Liver (tissue), 8 donors: ENCODE measurements at regions not wholly inside any gene's neighbourhood (a gene's known extent, or its start where the extent isn't known, plus 50 kb on each side); places are given as distances from the start of the nearest gene placed in this dataset.

Source experiments
- DNase-seq: peaks from one replicate; pipeline ENCODE4 v3.0.0-alpha.2; 2017; ENCODE audit warnings: low spot score
- H3K27ac ChIP-seq, 2 donors: one replicate each; pipeline ENCODE4 v1.7.0; 2013; ENCODE audit warnings: inconsistent platforms in 2 of 2, low read length in 2 of 2, control low read depth in 1 of 2, low read depth in 1 of 2, mild to moderate bottlenecking in 1 of 2
- H3K27me3 ChIP-seq, 4 donors: one replicate each; pipeline versions ENCODE4 v1.6.1 to v1.7.0; 2013; ENCODE audit warnings: low read length in 3 of 4, inconsistent platforms in 1 of 4, mild to moderate bottlenecking in 1 of 4, moderate library complexity in 1 of 4; ENCODE audit not compliant: control insufficient read depth in 4 of 4, insufficient read depth in 4 of 4
- H3K36me3 ChIP-seq, 4 donors: one replicate each; pipeline versions ENCODE4 v1.6.1 to v1.7.0; 2013; ENCODE audit warnings: low read length in 3 of 4, mild to moderate bottlenecking in 3 of 4, low read depth in 1 of 4, moderate library complexity in 1 of 4; ENCODE audit not compliant: control insufficient read depth in 4 of 4, insufficient read depth in 3 of 4
- H3K4me1 ChIP-seq, 4 donors: one replicate each; pipeline versions ENCODE4 v1.6.1 to v1.7.0; 2013; ENCODE audit warnings: low read length in 3 of 4, mild to moderate bottlenecking in 3 of 4, moderate library complexity in 1 of 4; ENCODE audit not compliant: control insufficient read depth in 4 of 4, insufficient read depth in 4 of 4
- H3K4me3 ChIP-seq, 3 donors: one replicate each; pipeline versions ENCODE4 v1.6.1 to v1.7.0; 2013; ENCODE audit warnings: low read length in 3 of 3, control low read depth in 1 of 3, low read depth in 1 of 3, mild to moderate bottlenecking in 1 of 3
- H3K9ac ChIP-seq, 2 donors: one replicate each; pipeline ENCODE4 v1.7.0; 2013; ENCODE audit warnings: low read length in 2 of 2, mild to moderate bottlenecking in 2 of 2, moderate library complexity in 2 of 2, control low read depth in 1 of 2, low read depth in 1 of 2
- H3K9me3 ChIP-seq, 4 donors: one replicate each; pipeline versions ENCODE4 v1.6.1 to v1.7.0; 2013; ENCODE audit warnings: low read length in 3 of 4; ENCODE audit not compliant: control insufficient read depth in 4 of 4
- EGR1 ChIP-seq, 2 donors: IDR thresholded peaks; 2 replicates each; pipeline ENCODE4 v1.6.1; 2016 to 2018; ENCODE audit warnings: antibody characterized with exemption in 2 of 2, low read depth in 2 of 2
- FOXA1 ChIP-seq: IDR thresholded peaks from 2 replicates; pipeline ENCODE4 v1.6.1; 2016; ENCODE audit warnings: antibody characterized with exemption
- FOXA2 ChIP-seq: IDR thresholded peaks from 2 replicates; pipeline ENCODE4 v1.6.1; 2016; ENCODE audit warnings: antibody characterized with exemption
- GABPA ChIP-seq, 2 donors: IDR thresholded peaks in 1 of 2; conservative IDR thresholded peaks in 1 of 2; 2 replicates each; pipeline ENCODE4 v1.6.1; 2016; ENCODE audit warnings: antibody characterized with exemption in 2 of 2, mild to moderate bottlenecking in 1 of 2, moderate library complexity in 1 of 2
- HNF4A ChIP-seq, 2 donors: conservative IDR thresholded peaks; 2 replicates each; pipeline ENCODE4 v1.6.1; 2016; ENCODE audit warnings: antibody characterized with exemption in 2 of 2, mild to moderate bottlenecking in 2 of 2
- HNF4G ChIP-seq: IDR thresholded peaks from 2 replicates; pipeline ENCODE4 v1.6.1; 2016; ENCODE audit warnings: antibody characterized with exemption
- JUND ChIP-seq, 2 donors: IDR thresholded peaks; 2 replicates each; pipeline ENCODE4 v1.6.1; 2016; ENCODE audit warnings: antibody characterized with exemption in 2 of 2
- NR2F2 ChIP-seq: IDR thresholded peaks from 2 replicates; pipeline ENCODE4 v1.6.1; 2016; ENCODE audit warnings: antibody characterized with exemption
- RAD21 ChIP-seq, 2 donors: IDR thresholded peaks; 2 replicates each; pipeline ENCODE4 v1.6.1; 2016; ENCODE audit warnings: antibody characterized with exemption in 2 of 2, mild to moderate bottlenecking in 2 of 2
- RXRA ChIP-seq, 2 donors: IDR thresholded peaks; 2 replicates each; pipeline ENCODE4 v1.6.1; 2017 to 2018; ENCODE audit warnings: antibody characterized with exemption in 2 of 2, mild to moderate bottlenecking in 1 of 2
- SP1 ChIP-seq: IDR thresholded peaks from 2 replicates; pipeline ENCODE4 v1.6.1; 2018; ENCODE audit warnings: antibody characterized with exemption, mild to moderate bottlenecking
- TAF1 ChIP-seq: conservative IDR thresholded peaks from 2 replicates; pipeline ENCODE4 v1.6.1; 2016; ENCODE audit warnings: antibody characterized with exemption, mild to moderate bottlenecking
- YY1 ChIP-seq: IDR thresholded peaks from 2 replicates; pipeline ENCODE4 v1.6.1; 2016; ENCODE audit warnings: antibody characterized with exemption, mild to moderate bottlenecking
- WGBS: extraction: QIAGEN DNeasy Blood & Tissue Kit; methylation state at CpG from one replicate; pipeline ENCODE4 v1.1.7; 2013; 5-methylcytosine and 5-hydroxymethylcytosine counted together
- TF ChIP-seq, protein P1 (sequence below): IDR thresholded peaks from 2 replicates; pipeline ENCODE4 v1.6.1; 2016; ENCODE audit warnings: antibody characterized with exemption
- TF ChIP-seq, protein P2 (sequence below): IDR thresholded peaks from 2 replicates; pipeline ENCODE4 v1.6.1; 2016; ENCODE audit warnings: antibody characterized with exemption
- TF ChIP-seq, protein P3 (sequence below): IDR thresholded peaks from 2 replicates; pipeline ENCODE4 v1.6.1; 2016; ENCODE audit warnings: antibody characterized with exemption, mild to moderate bottlenecking
- TF ChIP-seq, protein P4 (sequence below): IDR thresholded peaks from 2 replicates; pipeline ENCODE4 v1.6.1; 2016; ENCODE audit warnings: antibody characterized with exemption
- TF ChIP-seq, protein P5 (sequence below): fragments of 150-350 bp; IDR thresholded peaks from 2 replicates; pipeline ENCODE4 v1.5.1; 2017; ENCODE audit warnings: improper control_type of control experiment, low read depth, low read length; ENCODE audit not compliant: missing input control
- donor health status: healthy.
- donor health status: healthy.
- donor health status: healthy.
- donor health status: healthy.
- donor health status: healthy.

DNA sequence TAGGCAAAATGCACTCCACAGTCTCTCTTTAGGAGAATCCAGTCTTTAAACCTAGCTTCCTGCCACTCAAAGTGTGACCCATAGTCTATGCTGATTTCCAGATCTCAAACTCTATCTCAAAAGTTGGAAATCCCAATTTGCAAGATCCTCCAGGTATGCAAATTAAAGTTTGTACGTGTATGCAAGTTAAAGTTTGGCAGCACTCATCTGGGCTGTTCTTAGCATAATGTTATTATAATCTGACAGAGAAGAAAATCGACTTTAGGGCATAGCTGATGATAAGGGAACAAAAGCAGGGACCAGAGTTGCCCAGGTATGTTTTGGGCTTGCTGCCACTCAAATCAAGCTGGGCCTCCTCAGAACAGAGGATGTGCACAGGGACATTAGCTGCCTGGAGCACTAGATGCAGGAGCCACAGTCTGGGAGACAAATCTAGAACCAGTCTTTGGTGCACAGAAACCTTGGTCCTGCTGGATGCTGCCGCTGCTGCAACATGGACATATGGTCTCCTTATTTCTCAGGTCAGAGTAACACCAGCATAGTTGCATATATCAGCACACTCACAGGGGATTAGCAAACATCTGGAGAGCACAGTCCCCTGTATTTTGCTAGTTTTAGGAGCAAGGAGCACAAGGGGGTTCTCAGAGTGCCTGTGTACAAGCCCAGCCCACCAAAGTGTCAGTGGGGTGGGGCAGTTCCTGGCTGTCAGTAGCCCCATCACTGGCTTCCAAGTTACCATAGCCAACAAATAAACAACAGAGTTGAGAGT is 242.6 kb downstream of the TTC32 start:
- no peak for DNase-seq
- TF ChIP-seq, protein P1, sequence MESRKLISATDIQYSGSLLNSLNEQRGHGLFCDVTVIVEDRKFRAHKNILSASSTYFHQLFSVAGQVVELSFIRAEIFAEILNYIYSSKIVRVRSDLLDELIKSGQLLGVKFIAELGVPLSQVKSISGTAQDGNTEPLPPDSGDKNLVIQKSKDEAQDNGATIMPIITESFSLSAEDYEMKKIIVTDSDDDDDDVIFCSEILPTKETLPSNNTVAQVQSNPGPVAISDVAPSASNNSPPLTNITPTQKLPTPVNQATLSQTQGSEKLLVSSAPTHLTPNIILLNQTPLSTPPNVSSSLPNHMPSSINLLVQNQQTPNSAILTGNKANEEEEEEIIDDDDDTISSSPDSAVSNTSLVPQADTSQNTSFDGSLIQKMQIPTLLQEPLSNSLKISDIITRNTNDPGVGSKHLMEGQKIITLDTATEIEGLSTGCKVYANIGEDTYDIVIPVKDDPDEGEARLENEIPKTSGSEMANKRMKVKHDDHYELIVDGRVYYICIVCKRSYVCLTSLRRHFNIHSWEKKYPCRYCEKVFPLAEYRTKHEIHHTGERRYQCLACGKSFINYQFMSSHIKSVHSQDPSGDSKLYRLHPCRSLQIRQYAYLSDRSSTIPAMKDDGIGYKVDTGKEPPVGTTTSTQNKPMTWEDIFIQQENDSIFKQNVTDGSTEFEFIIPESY: no peak
- TF ChIP-seq, protein P2, sequence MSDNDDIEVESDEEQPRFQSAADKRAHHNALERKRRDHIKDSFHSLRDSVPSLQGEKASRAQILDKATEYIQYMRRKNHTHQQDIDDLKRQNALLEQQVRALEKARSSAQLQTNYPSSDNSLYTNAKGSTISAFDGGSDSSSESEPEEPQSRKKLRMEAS: no peak
- TF ChIP-seq JUND (IDR thresholded peaks at IDR 0.05): no peak
- TF ChIP-seq RAD21 (IDR thresholded peaks at IDR 0.05): no peak
- TF ChIP-seq, protein P3, sequence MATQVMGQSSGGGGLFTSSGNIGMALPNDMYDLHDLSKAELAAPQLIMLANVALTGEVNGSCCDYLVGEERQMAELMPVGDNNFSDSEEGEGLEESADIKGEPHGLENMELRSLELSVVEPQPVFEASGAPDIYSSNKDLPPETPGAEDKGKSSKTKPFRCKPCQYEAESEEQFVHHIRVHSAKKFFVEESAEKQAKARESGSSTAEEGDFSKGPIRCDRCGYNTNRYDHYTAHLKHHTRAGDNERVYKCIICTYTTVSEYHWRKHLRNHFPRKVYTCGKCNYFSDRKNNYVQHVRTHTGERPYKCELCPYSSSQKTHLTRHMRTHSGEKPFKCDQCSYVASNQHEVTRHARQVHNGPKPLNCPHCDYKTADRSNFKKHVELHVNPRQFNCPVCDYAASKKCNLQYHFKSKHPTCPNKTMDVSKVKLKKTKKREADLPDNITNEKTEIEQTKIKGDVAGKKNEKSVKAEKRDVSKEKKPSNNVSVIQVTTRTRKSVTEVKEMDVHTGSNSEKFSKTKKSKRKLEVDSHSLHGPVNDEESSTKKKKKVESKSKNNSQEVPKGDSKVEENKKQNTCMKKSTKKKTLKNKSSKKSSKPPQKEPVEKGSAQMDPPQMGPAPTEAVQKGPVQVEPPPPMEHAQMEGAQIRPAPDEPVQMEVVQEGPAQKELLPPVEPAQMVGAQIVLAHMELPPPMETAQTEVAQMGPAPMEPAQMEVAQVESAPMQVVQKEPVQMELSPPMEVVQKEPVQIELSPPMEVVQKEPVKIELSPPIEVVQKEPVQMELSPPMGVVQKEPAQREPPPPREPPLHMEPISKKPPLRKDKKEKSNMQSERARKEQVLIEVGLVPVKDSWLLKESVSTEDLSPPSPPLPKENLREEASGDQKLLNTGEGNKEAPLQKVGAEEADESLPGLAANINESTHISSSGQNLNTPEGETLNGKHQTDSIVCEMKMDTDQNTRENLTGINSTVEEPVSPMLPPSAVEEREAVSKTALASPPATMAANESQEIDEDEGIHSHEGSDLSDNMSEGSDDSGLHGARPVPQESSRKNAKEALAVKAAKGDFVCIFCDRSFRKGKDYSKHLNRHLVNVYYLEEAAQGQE: no peak
- no peak for TF ChIP-seq EGR1 (IDR thresholded peaks at IDR 0.05; ENCODE audit: low read depth in 2 of 2)
- TF ChIP-seq GABPA (IDR thresholded peaks at IDR 0.05 in 1 of 2, conservative IDR thresholded peaks at IDR 0.05 in 1 of 2): no peak
- no peak for TF ChIP-seq YY1
- no peak for TF ChIP-seq FOXA1
- TF ChIP-seq NR2F2: no peak
- no peak for TF ChIP-seq HNF4A (conservative IDR thresholded peaks at IDR 0.05)
- no peak for TF ChIP-seq SP1
- no peak for TF ChIP-seq RXRA (IDR thresholded peaks at IDR 0.05)
- no peak for TF ChIP-seq HNF4G
- no peak for TF ChIP-seq FOXA2
- TF ChIP-seq, protein P4, sequence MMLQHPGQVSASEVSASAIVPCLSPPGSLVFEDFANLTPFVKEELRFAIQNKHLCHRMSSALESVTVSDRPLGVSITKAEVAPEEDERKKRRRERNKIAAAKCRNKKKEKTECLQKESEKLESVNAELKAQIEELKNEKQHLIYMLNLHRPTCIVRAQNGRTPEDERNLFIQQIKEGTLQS: no peak
- TF ChIP-seq TAF1: no peak
- TF ChIP-seq, protein P5, sequence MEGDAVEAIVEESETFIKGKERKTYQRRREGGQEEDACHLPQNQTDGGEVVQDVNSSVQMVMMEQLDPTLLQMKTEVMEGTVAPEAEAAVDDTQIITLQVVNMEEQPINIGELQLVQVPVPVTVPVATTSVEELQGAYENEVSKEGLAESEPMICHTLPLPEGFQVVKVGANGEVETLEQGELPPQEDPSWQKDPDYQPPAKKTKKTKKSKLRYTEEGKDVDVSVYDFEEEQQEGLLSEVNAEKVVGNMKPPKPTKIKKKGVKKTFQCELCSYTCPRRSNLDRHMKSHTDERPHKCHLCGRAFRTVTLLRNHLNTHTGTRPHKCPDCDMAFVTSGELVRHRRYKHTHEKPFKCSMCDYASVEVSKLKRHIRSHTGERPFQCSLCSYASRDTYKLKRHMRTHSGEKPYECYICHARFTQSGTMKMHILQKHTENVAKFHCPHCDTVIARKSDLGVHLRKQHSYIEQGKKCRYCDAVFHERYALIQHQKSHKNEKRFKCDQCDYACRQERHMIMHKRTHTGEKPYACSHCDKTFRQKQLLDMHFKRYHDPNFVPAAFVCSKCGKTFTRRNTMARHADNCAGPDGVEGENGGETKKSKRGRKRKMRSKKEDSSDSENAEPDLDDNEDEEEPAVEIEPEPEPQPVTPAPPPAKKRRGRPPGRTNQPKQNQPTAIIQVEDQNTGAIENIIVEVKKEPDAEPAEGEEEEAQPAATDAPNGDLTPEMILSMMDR: no peak
- 75% methylated on average over 3 of the region's 3 CpGs for WGBS
- Histone ChIP-seq H3K4me1 (no peaks in the 10 kb centered on the region), H3K9me3 (no peaks in the 10 kb centered on the region), H3K4me3 (no peak overlapping the region), H3K27ac (no peak overlapping the region), H3K36me3 (no peaks in the 10 kb centered on the region), H3K9ac (no peak overlapping the region), H3K27me3 (no peaks in the 10 kb centered on the region)
